Liver (tissue), 8 donors: ENCODE measurements at regions not wholly inside any gene's neighbourhood (a gene's known extent, or its start where the extent isn't known, plus 50 kb on each side); places are given as distances from the start of the nearest gene placed in this dataset.

Experiments used
- DNase-seq: peaks from one replicate; pipeline ENCODE4 v3.0.0-alpha.2; 2017; ENCODE audit warnings: low spot score
- H3K27ac ChIP-seq, 2 donors: one replicate each; pipeline ENCODE4 v1.7.0; 2013; ENCODE audit warnings: inconsistent platforms in 2 of 2, low read length in 2 of 2, control low read depth in 1 of 2, low read depth in 1 of 2, mild to moderate bottlenecking in 1 of 2
- H3K27me3 ChIP-seq, 4 donors: one replicate each; pipeline versions ENCODE4 v1.6.1 to v1.7.0; 2013; ENCODE audit warnings: low read length in 3 of 4, inconsistent platforms in 1 of 4, mild to moderate bottlenecking in 1 of 4, moderate library complexity in 1 of 4; ENCODE audit not compliant: control insufficient read depth in 4 of 4, insufficient read depth in 4 of 4
- H3K36me3 ChIP-seq, 4 donors: one replicate each; pipeline versions ENCODE4 v1.6.1 to v1.7.0; 2013; ENCODE audit warnings: low read length in 3 of 4, mild to moderate bottlenecking in 3 of 4, low read depth in 1 of 4, moderate library complexity in 1 of 4; ENCODE audit not compliant: control insufficient read depth in 4 of 4, insufficient read depth in 3 of 4
- H3K4me1 ChIP-seq, 4 donors: one replicate each; pipeline versions ENCODE4 v1.6.1 to v1.7.0; 2013; ENCODE audit warnings: low read length in 3 of 4, mild to moderate bottlenecking in 3 of 4, moderate library complexity in 1 of 4; ENCODE audit not compliant: control insufficient read depth in 4 of 4, insufficient read depth in 4 of 4
- H3K4me3 ChIP-seq, 3 donors: one replicate each; pipeline versions ENCODE4 v1.6.1 to v1.7.0; 2013; ENCODE audit warnings: low read length in 3 of 3, control low read depth in 1 of 3, low read depth in 1 of 3, mild to moderate bottlenecking in 1 of 3
- H3K9ac ChIP-seq, 2 donors: one replicate each; pipeline ENCODE4 v1.7.0; 2013; ENCODE audit warnings: low read length in 2 of 2, mild to moderate bottlenecking in 2 of 2, moderate library complexity in 2 of 2, control low read depth in 1 of 2, low read depth in 1 of 2
- H3K9me3 ChIP-seq, 4 donors: one replicate each; pipeline versions ENCODE4 v1.6.1 to v1.7.0; 2013; ENCODE audit warnings: low read length in 3 of 4; ENCODE audit not compliant: control insufficient read depth in 4 of 4
- FOXA1 ChIP-seq: IDR thresholded peaks from 2 replicates; pipeline ENCODE4 v1.6.1; 2016; ENCODE audit warnings: antibody characterized with exemption
- FOXA2 ChIP-seq: IDR thresholded peaks from 2 replicates; pipeline ENCODE4 v1.6.1; 2016; ENCODE audit warnings: antibody characterized with exemption
- GABPA ChIP-seq, 2 donors: IDR thresholded peaks in 1 of 2; conservative IDR thresholded peaks in 1 of 2; 2 replicates each; pipeline ENCODE4 v1.6.1; 2016; ENCODE audit warnings: antibody characterized with exemption in 2 of 2, mild to moderate bottlenecking in 1 of 2, moderate library complexity in 1 of 2
- HNF4A ChIP-seq, 2 donors: conservative IDR thresholded peaks; 2 replicates each; pipeline ENCODE4 v1.6.1; 2016; ENCODE audit warnings: antibody characterized with exemption in 2 of 2, mild to moderate bottlenecking in 2 of 2
- HNF4G ChIP-seq: IDR thresholded peaks from 2 replicates; pipeline ENCODE4 v1.6.1; 2016; ENCODE audit warnings: antibody characterized with exemption
- RAD21 ChIP-seq, 2 donors: IDR thresholded peaks; 2 replicates each; pipeline ENCODE4 v1.6.1; 2016; ENCODE audit warnings: antibody characterized with exemption in 2 of 2, mild to moderate bottlenecking in 2 of 2
- RXRA ChIP-seq, 2 donors: IDR thresholded peaks; 2 replicates each; pipeline ENCODE4 v1.6.1; 2017 to 2018; ENCODE audit warnings: antibody characterized with exemption in 2 of 2, mild to moderate bottlenecking in 1 of 2
- SP1 ChIP-seq: IDR thresholded peaks from 2 replicates; pipeline ENCODE4 v1.6.1; 2018; ENCODE audit warnings: antibody characterized with exemption, mild to moderate bottlenecking
- TAF1 ChIP-seq: conservative IDR thresholded peaks from 2 replicates; pipeline ENCODE4 v1.6.1; 2016; ENCODE audit warnings: antibody characterized with exemption, mild to moderate bottlenecking
- YY1 ChIP-seq: IDR thresholded peaks from 2 replicates; pipeline ENCODE4 v1.6.1; 2016; ENCODE audit warnings: antibody characterized with exemption, mild to moderate bottlenecking
- WGBS: extraction: QIAGEN DNeasy Blood & Tissue Kit; methylation state at CpG from one replicate; pipeline ENCODE4 v1.1.7; 2013; 5-methylcytosine and 5-hydroxymethylcytosine counted together
- TF ChIP-seq, protein P1 (sequence below): IDR thresholded peaks from 2 replicates; pipeline ENCODE4 v1.6.1; 2016; ENCODE audit warnings: antibody characterized with exemption
- TF ChIP-seq, protein P2 (sequence below): IDR thresholded peaks from 2 replicates; pipeline ENCODE4 v1.6.1; 2016; ENCODE audit warnings: antibody characterized with exemption
- TF ChIP-seq, protein P3 (sequence below): IDR thresholded peaks from 2 replicates; pipeline ENCODE4 v1.6.1; 2016; ENCODE audit warnings: antibody characterized with exemption, mild to moderate bottlenecking
- TF ChIP-seq, protein P4 (sequence below): fragments of 150-350 bp; IDR thresholded peaks from 2 replicates; pipeline ENCODE4 v1.5.1; 2017; ENCODE audit warnings: improper control_type of control experiment, low read depth, low read length; ENCODE audit not compliant: missing input control
- TF ChIP-seq, protein P5 (sequence below): IDR thresholded peaks from 2 replicates; pipeline ENCODE4 v1.6.1; 2016; ENCODE audit warnings: antibody characterized with exemption
- donor health status: healthy.
- donor health status: healthy.
- donor health status: healthy.
- donor health status: healthy.
- donor health status: healthy.

DNA sequence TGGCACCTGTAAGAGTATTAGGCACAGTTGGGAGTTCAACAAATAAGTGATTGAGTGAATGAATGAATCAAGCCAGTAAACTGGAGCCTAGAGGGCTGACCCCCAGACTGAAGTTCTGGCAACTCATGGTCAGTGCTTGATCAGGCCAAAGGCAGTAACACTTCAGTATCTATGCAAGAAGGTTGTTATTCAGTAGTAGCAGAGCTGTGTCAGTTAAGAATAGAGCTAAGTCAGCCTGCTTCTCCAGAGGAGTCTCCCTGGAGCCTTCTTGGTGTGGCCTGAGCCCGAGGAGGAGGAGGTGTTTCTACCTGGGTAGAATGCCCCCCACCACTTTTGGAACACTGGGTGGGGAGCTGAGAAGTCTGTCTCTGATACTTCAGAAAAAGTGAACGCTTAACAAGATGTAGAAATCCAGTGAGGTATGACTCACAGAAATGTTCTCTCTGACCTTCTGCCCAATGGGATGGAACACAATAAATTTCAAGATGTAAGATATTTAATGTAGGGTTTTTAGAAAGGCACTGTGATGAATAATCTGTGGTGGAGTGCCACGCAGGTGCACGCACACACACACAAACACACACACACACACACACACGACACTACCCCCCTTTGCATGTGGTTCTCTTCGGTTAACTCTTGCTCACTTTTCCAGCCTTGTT, 219.9 kb downstream of the HIPK3 start:
- WGBS: 85% methylated on average over 6 of the region's 6 CpGs
- no peaks in the 10 kb centered on the region for H3K36me3 ChIP-seq
- TF ChIP-seq, protein P1, sequence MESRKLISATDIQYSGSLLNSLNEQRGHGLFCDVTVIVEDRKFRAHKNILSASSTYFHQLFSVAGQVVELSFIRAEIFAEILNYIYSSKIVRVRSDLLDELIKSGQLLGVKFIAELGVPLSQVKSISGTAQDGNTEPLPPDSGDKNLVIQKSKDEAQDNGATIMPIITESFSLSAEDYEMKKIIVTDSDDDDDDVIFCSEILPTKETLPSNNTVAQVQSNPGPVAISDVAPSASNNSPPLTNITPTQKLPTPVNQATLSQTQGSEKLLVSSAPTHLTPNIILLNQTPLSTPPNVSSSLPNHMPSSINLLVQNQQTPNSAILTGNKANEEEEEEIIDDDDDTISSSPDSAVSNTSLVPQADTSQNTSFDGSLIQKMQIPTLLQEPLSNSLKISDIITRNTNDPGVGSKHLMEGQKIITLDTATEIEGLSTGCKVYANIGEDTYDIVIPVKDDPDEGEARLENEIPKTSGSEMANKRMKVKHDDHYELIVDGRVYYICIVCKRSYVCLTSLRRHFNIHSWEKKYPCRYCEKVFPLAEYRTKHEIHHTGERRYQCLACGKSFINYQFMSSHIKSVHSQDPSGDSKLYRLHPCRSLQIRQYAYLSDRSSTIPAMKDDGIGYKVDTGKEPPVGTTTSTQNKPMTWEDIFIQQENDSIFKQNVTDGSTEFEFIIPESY: no peak
- TF ChIP-seq HNF4G (no peak), TAF1 (no peak), FOXA2 (no peak), FOXA1 (no peak), RXRA (IDR thresholded peaks at IDR 0.05) (no peak), YY1 (no peak), GABPA (IDR thresholded peaks at IDR 0.05 in 1 of 2, conservative IDR thresholded peaks at IDR 0.05 in 1 of 2) (no peak)
- TF ChIP-seq, protein P2, sequence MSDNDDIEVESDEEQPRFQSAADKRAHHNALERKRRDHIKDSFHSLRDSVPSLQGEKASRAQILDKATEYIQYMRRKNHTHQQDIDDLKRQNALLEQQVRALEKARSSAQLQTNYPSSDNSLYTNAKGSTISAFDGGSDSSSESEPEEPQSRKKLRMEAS: no peak
- TF ChIP-seq, protein P3, sequence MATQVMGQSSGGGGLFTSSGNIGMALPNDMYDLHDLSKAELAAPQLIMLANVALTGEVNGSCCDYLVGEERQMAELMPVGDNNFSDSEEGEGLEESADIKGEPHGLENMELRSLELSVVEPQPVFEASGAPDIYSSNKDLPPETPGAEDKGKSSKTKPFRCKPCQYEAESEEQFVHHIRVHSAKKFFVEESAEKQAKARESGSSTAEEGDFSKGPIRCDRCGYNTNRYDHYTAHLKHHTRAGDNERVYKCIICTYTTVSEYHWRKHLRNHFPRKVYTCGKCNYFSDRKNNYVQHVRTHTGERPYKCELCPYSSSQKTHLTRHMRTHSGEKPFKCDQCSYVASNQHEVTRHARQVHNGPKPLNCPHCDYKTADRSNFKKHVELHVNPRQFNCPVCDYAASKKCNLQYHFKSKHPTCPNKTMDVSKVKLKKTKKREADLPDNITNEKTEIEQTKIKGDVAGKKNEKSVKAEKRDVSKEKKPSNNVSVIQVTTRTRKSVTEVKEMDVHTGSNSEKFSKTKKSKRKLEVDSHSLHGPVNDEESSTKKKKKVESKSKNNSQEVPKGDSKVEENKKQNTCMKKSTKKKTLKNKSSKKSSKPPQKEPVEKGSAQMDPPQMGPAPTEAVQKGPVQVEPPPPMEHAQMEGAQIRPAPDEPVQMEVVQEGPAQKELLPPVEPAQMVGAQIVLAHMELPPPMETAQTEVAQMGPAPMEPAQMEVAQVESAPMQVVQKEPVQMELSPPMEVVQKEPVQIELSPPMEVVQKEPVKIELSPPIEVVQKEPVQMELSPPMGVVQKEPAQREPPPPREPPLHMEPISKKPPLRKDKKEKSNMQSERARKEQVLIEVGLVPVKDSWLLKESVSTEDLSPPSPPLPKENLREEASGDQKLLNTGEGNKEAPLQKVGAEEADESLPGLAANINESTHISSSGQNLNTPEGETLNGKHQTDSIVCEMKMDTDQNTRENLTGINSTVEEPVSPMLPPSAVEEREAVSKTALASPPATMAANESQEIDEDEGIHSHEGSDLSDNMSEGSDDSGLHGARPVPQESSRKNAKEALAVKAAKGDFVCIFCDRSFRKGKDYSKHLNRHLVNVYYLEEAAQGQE: no peak

DNA sequence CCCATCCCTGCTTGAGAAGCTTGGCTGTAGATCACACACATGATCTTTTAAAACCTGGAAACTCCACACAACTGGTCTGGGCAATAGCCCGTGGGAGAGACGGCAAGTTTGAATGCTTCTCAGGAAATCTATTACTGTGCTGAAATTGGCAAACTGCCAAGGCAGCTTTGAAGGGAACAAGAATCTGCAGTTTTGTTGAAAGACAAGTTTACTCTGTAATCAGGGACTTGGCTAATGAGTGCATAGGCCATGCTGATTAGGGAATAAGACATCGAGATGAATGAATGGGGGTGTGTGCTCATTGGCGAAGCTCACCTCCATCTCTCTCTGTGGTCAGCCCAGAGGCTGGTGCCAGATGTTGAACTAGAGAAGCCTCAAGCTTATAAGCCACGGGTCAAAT, 218.8 kb downstream of the HIPK3 start:
- Histone ChIP-seq H3K9ac (no peak overlapping the region), H3K4me3 (no peak overlapping the region), H3K4me1 (peaks cover 0 to 8% (median 5%) of the 10 kb centered on the region in 4 donors), H3K36me3 (no peaks in the 10 kb centered on the region), H3K27ac (no peak overlapping the region), H3K9me3 (no peaks in the 10 kb centered on the region), H3K27me3 (no peaks in the 10 kb centered on the region)
- DNase-seq: no peak
- TF ChIP-seq TAF1 (no peak), HNF4A (conservative IDR thresholded peaks at IDR 0.05) (no peak), HNF4G (no peak), SP1 (no peak), RAD21 (IDR thresholded peaks at IDR 0.05) (no peak)
- TF ChIP-seq, protein P4, sequence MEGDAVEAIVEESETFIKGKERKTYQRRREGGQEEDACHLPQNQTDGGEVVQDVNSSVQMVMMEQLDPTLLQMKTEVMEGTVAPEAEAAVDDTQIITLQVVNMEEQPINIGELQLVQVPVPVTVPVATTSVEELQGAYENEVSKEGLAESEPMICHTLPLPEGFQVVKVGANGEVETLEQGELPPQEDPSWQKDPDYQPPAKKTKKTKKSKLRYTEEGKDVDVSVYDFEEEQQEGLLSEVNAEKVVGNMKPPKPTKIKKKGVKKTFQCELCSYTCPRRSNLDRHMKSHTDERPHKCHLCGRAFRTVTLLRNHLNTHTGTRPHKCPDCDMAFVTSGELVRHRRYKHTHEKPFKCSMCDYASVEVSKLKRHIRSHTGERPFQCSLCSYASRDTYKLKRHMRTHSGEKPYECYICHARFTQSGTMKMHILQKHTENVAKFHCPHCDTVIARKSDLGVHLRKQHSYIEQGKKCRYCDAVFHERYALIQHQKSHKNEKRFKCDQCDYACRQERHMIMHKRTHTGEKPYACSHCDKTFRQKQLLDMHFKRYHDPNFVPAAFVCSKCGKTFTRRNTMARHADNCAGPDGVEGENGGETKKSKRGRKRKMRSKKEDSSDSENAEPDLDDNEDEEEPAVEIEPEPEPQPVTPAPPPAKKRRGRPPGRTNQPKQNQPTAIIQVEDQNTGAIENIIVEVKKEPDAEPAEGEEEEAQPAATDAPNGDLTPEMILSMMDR: no peak
- TF ChIP-seq, protein P5, sequence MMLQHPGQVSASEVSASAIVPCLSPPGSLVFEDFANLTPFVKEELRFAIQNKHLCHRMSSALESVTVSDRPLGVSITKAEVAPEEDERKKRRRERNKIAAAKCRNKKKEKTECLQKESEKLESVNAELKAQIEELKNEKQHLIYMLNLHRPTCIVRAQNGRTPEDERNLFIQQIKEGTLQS: no peak
- WGBS: 21% methylated on average over 5 of the region's 5 CpGs

More for the DNA sequence above, 219.9 kb downstream of the HIPK3 start:
- Histone ChIP-seq H3K9ac (no peak overlapping the region), H3K4me1 (peaks cover 0 to 8% (median 5%) of the 10 kb centered on the region in 4 donors), H3K9me3 (no peaks in the 10 kb centered on the region), H3K27me3 (no peaks in the 10 kb centered on the region), H3K4me3 (no peak overlapping the region), H3K27ac (no peak overlapping the region)
- no peak for DNase-seq
